Uterus (tissue), 2 donors: ENCODE measurements at regions not wholly inside any gene's neighbourhood (a gene's known extent, or its start where the extent isn't known, plus 50 kb on each side); places are given as distances from the start of the nearest gene placed in this dataset.

Source experiments
- POLR2A ChIP-seq, 2 donors: fragments of 450-650 bp; IDR thresholded peaks; one replicate each; pipeline ENCODE4 v1.6.1; 2016; ENCODE audit warnings: antibody characterized with exemption in 2 of 2, mild to moderate bottlenecking in 1 of 2, moderate library complexity in 1 of 2
- TF ChIP-seq, protein P1 (sequence below), 4 experiments: fragments of 200-600 bp in 2 of 4; fragments of 450-650 bp in 2 of 4; sonication (generic) in 2 of 4; IDR thresholded peaks; one replicate each; pipeline ENCODE4 v1.5.1; 2016 to 2019; ENCODE audit warnings: antibody characterized with exemption in 4 of 4, mild to moderate bottlenecking in 2 of 4, moderate library complexity in 1 of 4

DNA sequence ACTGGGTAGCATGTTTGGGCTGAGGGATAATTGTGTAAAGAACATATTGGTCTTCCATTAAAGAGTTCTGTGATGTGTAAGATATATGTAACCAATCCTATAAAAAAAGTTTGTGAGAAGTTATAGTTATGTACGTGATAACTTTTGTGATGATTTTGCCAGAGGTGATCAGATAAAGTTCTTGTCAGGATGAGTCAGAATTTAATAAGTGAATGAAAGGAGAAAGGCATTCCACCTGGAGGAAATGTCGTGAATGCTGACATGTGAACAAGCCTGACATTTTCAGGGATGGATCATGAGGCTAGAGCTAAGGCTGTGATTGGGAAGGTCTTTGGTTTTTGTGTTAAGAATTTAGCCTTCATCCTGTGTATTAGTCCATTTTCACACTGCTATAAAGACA is 241.5 kb downstream of the SNAPC1 start:
- TF ChIP-seq, protein P1, sequence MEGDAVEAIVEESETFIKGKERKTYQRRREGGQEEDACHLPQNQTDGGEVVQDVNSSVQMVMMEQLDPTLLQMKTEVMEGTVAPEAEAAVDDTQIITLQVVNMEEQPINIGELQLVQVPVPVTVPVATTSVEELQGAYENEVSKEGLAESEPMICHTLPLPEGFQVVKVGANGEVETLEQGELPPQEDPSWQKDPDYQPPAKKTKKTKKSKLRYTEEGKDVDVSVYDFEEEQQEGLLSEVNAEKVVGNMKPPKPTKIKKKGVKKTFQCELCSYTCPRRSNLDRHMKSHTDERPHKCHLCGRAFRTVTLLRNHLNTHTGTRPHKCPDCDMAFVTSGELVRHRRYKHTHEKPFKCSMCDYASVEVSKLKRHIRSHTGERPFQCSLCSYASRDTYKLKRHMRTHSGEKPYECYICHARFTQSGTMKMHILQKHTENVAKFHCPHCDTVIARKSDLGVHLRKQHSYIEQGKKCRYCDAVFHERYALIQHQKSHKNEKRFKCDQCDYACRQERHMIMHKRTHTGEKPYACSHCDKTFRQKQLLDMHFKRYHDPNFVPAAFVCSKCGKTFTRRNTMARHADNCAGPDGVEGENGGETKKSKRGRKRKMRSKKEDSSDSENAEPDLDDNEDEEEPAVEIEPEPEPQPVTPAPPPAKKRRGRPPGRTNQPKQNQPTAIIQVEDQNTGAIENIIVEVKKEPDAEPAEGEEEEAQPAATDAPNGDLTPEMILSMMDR (IDR thresholded peaks at IDR 0.05): no peak
- no peak for TF ChIP-seq POLR2A (IDR thresholded peaks at IDR 0.05)
